ENCODE measurements at regions not wholly inside any gene's neighbourhood (a gene's known extent, or its start where the extent isn't known, plus 50 kb on each side); places are given as distances from the start of the nearest gene placed in this dataset.

- TF ChIP-seq CTCF (IDR thresholded peaks at IDR 0.05), result no peak
- no peak for TF ChIP-seq POLR2AphosphoS5 (IDR thresholded peaks at IDR 0.05)
- no peak for TF ChIP-seq EP300 (IDR thresholded peaks at IDR 0.05)
These were observed 248.4 kb upstream of the LMCD1 start for GRCh38 chr3:8253201-8253600.

Measured in stomach (tissue), 4 donors.